ENCODE measurements at regions not wholly inside any gene's neighbourhood (a gene's known extent, or its start where the extent isn't known, plus 50 kb on each side); places are given as distances from the start of the nearest gene placed in this dataset.

DNA sequence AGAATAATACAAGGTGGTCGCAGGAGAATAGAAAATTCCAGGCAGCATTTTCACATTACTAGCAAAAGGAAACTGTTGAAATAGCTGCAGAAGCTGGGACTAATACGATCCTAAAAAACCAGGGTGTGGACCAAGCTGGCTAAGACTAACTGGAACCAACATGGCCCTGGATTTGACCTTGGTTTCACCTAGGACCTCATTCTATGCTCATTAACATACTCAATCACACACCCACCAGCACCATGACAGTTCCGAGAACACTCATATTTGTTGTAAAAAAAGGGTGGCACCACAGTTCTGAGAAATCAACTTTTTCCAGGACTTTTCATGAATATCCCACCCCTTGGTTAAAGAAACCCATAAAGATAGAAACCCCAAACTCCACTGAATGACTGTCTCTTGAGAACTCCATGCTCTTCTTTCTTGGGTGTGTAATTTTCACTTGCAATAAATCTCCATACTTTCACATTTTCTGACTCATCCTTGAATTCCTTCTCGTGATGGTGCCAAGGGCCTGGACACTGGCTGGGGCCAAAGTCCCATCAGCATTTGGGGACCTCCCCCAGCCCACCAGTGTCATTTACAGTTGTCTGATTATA is 164.3 kb upstream of the CHST9 start:
- DNase-seq, result no peak
- TF ChIP-seq CTCF (IDR thresholded peaks at IDR 0.05), result no peak
- Histone ChIP-seq H3K36me3 (no peaks in the 10 kb centered on the region), H3K9me3 (no peaks in the 10 kb centered on the region), H3K9ac (ENCODE audit: low read depth in 2 of 2, low read length in 2 of 2) (no peak overlapping the region), H3K4me3 (no peak overlapping the region), H3K27ac (no peak overlapping the region), H3K4me1 (no peaks in the 10 kb centered on the region), H3K27me3 (no peaks in the 10 kb centered on the region)
- intact Hi-C loops (cut with DNase I), result no loop called here

DNA sequence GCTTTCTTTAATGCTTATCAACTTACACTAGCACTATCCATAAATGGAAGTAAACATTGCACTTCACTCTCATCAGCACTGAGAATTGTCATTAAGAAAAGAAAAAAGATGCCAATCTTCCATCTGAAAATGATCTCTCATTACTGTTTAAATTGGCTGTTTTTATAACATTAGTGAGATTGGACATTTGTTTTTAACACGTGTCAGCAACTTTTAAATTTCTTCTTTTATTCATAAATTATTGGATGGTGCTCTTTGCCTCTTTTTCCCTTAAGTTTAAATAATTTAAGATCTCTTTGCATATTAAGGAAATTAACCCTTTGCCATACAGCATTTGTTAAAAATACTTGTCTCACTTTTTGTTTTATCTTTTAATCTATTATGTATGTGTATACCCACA is 146.5 kb upstream of the CHST9 start:
- Histone ChIP-seq H3K4me1 (no peaks in the 10 kb centered on the region), H3K36me3 (no peaks in the 10 kb centered on the region), H3K9me3 (no peaks in the 10 kb centered on the region), H3K9ac (ENCODE audit: low read depth in 2 of 2, low read length in 2 of 2) (no peak overlapping the region), H3K4me3 (no peak overlapping the region), H3K27ac (no peak overlapping the region), H3K27me3 (no peaks in the 10 kb centered on the region)
- TF ChIP-seq CTCF (IDR thresholded peaks at IDR 0.05), result no peak
- DNase-seq, result no peak
- intact Hi-C loops (cut with DNase I), result no loop called here

GRCh38 chr18:27314996-27315395 is 129.9 kb upstream of the CHST9 start:
- Histone ChIP-seq H3K36me3 (no peaks in the 10 kb centered on the region), H3K27me3 (no peaks in the 10 kb centered on the region), H3K27ac (no peak overlapping the region), H3K9ac (ENCODE audit: low read depth in 2 of 2, low read length in 2 of 2) (no peak overlapping the region), H3K4me1 (no peaks in the 10 kb centered on the region), H3K9me3 (no peaks in the 10 kb centered on the region), H3K4me3 (no peak overlapping the region)
- intact Hi-C loops (cut with DNase I), result no loop called here
- DNase-seq, result no peak
- no peak for TF ChIP-seq CTCF (IDR thresholded peaks at IDR 0.05)

DNA sequence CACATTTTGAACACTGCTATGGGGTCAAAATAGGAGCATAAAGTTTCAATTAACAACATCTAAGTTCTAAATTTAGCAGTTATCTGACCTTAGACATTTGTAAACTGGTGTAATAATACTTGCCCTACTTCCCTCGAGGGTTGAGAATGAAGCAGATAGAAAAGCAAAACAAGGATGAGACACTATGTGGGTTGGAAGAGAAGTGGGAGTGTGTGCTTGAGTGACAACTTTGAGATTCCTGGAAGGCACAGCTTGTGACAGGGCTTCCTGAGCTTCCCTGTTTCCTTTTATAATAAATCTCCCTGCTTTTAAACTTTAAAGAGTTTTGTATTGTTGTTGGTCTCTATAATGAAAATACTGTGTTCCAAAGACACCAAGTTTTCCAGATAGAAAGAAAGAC is 128.6 kb upstream of the CHST9 start:
- TF ChIP-seq CTCF (IDR thresholded peaks at IDR 0.05), result no peak
- H3K9ac ChIP-seq (ENCODE audit: low read depth in 2 of 2, low read length in 2 of 2), result no peak overlapping the region
- H3K36me3 ChIP-seq, result no peaks in the 10 kb centered on the region
- H3K27ac ChIP-seq, result no peak overlapping the region
- H3K9me3 ChIP-seq, result no peaks in the 10 kb centered on the region
- H3K4me1 ChIP-seq, result no peaks in the 10 kb centered on the region
- H3K27me3 ChIP-seq, result no peaks in the 10 kb centered on the region
- DNase-seq, result no peak
- H3K4me3 ChIP-seq, result no peak overlapping the region
- intact Hi-C loops (cut with DNase I), result no loop called here

DNA sequence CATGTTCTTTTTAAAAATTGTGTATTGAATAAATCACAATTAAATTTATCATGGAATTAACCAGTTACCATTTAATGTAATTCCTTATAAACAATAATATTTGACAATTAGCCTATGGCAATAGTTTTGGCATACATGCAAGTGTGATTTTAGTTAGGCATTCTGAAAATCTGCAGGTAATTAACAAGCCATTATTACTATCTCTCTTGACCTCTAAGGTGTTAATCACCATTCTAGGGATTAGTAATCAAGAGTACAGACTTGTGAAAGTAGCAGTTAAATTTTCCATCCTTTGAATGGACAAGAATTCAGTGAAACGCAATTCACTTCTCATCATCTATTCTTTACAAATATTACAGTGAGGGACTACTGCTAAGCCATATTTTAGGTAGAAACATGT is 127.7 kb upstream of the CHST9 start:
- DNase-seq, result no peak
- no peak overlapping the region for H3K4me3 ChIP-seq
- no peaks in the 10 kb centered on the region for H3K27me3 ChIP-seq
- no peaks in the 10 kb centered on the region for H3K36me3 ChIP-seq
- TF ChIP-seq CTCF (IDR thresholded peaks at IDR 0.05), result no peak
- no peaks in the 10 kb centered on the region for H3K4me1 ChIP-seq
- H3K9ac ChIP-seq (ENCODE audit: low read depth in 2 of 2, low read length in 2 of 2), result no peak overlapping the region
- H3K9me3 ChIP-seq, result no peaks in the 10 kb centered on the region
- intact Hi-C loops (cut with DNase I), result no loop called here
- H3K27ac ChIP-seq, result no peak overlapping the region
